WTC11 (cell line): ENCODE measurements at regions not wholly inside any gene's neighbourhood (a gene's known extent, or its start where the extent isn't known, plus 50 kb on each side); places are given as distances from the start of the nearest gene placed in this dataset.

Experiments
- CTCF ChIP-seq: fragments of 200-600 bp; IDR thresholded peaks from 2 replicates; pipeline ENCODE4 v1.8.0; 2022; ENCODE audit warnings: antibody characterized with exemption
- MYBL2 ChIP-seq: sonication (generic); formaldehyde crosslinking; IDR thresholded peaks from 2 replicates; pipeline ENCODE4 v1.8.1; 2023; ENCODE audit warnings: mild to moderate bottlenecking, moderate library complexity, missing genetic modification reagents

GRCh38 chr12:92472201-92472600, 230.6 kb upstream of the PLEKHG7 start:
- TF ChIP-seq CTCF: no peak
- TF ChIP-seq MYBL2: no peak
